GM18951 (cell line): ENCODE measurements at regions not wholly inside any gene's neighbourhood (a gene's known extent, or its start where the extent isn't known, plus 50 kb on each side); places are given as distances from the start of the nearest gene placed in this dataset.

Experiments
- POLR2A ChIP-seq: IDR thresholded peaks from 4 replicates; pipeline ENCODE4 v1.6.1; 2011; ENCODE audit warnings: mild to moderate bottlenecking; ENCODE audit not compliant: insufficient read length, insufficient read depth; ENCODE audit errors: extremely low read depth
- in situ Hi-C: fragments of 300-500 bp; cut with MboI; formaldehyde crosslinking; loops from one replicate; pipeline ENCODE4 v1.12.0; 2022; ENCODE audit warnings: low sequenced_read_pairs, mixed read lengths, inconsistent platforms; ENCODE audit not compliant: unreplicated experiment

- no peak for TF ChIP-seq POLR2A
- in situ Hi-C loops = no loop called here
Observed at GRCh38 chr4:138897811-138898226, 117.8 kb upstream of the NOCT start.

DNA sequence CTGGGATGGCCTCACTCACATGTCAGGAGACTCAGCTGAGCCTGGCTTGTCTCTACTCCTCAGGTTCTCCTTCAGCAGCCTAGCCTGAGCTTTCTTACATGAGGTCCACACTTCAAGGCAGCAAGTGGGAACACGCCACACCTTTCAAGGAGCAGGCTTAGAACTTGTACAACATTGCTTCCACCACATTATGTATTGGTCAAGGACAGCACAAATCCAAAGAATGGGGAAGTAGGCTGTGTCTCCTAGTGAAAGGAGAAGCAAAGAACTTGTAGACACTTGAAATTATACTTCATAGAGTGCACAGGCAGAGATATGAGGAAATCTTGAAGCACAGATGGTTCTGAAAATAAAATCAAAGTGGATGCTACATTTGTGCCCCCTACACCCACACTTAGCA is 120.9 kb upstream of the NOCT start:
- no peak for TF ChIP-seq POLR2A
- in situ Hi-C loops = no loop called here

DNA sequence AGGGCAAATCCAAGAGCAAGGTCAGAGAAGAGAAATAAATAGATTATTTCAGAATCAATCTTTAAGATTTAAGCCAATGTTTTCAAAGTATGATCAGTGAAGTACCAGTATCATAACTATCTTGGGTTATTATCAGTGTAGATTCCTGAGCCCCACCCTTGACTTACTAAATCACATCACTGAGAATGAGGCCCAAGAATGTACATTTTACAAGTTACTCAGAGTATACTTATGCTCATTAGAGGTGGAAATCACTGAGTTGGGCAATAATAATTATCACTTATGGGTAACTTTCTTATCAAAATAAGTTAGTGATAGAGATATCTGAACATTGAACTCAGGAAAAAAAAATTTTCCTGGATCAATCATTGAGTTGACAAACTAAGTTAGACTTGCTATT is 121.6 kb upstream of the NOCT start:
- in situ Hi-C loops = no loop called here

DNA sequence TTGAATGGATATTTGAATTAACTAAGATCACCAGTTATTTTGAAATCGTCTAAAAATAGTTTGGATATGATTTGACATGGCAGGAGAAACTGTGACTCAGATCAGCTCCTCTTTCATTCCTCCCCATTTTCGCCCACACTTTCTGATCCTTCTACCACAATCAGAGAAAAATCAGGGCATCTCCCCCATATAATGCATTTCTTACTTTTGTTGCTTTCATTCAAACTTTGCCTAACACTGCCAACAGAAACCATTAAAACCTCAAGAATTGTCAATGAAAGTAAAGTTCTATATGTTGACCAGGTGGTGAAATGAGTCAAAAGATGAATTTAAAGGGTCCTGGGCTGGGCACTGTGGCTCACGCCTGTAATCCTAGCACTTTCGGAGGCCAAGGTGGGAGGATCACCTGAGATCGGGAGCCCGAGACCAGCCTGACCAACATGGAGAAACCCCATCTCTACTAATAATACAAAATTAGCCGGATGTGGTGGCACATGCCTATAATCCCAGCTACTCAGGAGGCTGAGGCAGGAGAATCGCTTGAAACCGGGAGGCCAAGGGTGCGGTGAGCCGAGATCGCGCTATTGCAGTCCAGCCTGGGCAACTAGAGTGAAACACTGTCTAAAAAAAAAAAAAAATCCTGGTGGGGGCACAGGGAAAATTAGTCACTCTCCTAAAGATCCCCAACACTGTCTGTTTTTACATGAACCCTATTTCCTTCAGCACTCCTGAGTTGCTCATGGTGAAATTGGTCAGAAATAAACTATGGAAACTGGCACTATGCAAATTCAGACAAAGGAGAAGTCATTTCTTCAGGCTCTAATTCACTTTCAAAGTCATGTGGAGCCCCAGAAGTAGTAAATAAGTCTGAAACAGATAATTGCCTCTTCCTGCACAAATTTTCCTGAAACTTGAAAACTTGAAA is 122.8 kb upstream of the NOCT start:
- TF ChIP-seq POLR2A = no peak
- in situ Hi-C loops = no loop called here

More for the DNA sequence above, 121.6 kb upstream of the NOCT start:
- no peak for TF ChIP-seq POLR2A

DNA sequence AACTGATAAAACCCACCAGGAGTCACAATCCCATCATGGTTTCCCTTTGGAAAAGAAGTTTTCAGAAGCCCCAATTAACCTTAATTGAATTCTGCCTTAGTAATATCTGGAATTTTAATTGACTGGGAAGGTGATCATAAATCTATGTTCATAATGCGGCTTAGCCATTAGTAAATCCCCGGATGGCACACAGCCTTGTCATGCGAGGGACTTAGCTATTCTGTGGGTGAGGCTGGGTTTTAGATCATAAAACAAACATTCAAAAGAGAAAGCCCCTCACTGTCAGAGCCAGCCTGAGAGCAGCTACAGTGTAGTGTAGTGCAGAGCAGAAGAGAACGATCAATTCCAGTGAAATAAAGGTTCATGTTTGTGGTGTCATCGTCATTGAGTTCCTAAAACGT is 124.0 kb upstream of the NOCT start:
- in situ Hi-C loops = no loop called here

GRCh38 chr4:138890891-138891570 is 124.5 kb upstream of the NOCT start:
- TF ChIP-seq POLR2A = no peak

More for the DNA sequence above, 124.0 kb upstream of the NOCT start:
- TF ChIP-seq POLR2A = no peak

DNA sequence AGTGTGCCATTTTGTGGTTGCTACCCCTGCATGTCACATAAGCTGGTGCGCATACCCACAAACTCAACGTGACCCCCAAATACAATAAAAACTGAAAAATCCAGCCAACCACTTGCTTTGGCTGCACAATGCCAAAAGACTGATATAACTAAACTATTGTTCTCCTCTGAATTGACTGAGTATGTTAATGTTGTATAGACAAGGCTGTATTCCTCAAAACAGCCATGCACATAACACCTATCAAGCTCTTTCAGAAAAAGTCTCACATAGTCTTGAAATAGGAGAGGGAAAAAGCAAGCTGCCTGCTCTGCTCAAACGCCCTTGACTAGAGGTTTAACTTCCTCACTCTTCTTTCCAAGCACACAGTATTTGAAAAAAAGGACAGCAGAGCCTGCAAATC is 126.4 kb upstream of the NOCT start:
- no peak for TF ChIP-seq POLR2A
- in situ Hi-C loops = no loop called here

More at GRCh38 chr4:138890891-138891570, 124.5 kb upstream of the NOCT start:
- in situ Hi-C loops = no loop called here

DNA sequence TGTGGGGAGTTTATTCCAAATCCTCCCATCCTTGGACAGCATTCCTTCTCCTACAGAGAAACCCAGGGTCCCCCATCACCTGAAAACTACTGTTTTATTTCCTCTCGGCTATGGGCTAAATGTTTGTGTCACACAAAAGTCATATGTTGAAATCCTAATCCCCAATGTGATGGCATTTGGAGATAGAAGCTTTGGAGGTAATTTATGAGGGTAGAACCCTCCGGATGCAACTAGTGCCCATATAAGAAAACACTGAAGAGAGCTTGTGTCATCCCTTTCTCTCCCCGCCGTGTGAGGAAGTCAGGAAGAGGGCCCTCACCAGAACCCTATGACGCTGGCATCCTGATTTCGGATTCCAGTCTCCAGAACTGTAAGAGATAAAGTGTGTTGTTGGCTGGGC is 127.8 kb upstream of the NOCT start:
- in situ Hi-C loops = no loop called here
- no peak for TF ChIP-seq POLR2A

DNA sequence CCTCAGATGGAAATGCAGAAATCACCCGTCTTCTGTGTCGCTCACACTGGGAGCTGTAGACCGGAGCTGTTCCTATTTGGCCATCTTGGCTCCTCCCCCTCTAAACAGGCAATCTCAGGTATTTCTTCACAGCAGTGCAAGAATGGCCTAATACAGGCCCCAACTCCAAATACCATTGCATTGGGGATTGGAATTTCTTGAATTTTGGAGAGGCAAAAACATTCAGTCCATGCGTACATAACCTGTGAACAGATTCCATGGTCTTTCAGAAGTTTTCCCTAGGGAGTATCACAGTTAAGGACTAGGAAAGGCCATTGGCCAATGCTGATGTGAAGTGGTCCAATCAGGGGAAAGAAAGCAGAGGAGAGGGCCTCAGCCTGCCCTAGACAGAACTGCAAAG is 128.2 kb upstream of the NOCT start:
- in situ Hi-C loops = no loop called here
- TF ChIP-seq POLR2A = no peak

DNA sequence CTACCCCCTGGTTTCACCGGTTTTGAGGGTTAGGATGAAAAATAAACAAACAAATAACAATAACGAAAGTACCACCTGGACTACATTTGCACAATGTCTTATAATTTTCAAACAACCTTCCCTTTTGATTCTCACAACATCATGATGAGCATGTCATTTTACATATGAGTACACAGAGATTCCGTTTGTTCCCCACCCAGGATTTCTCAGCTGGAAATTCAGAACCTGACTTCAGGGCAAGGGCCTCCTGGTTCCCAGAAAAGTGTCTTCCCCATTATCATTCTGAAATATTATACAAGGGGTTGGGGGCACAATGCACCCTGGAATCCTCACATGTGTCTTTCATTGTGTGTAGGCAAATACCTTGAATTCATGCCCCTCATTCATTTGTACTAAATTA is 135.8 kb upstream of the NOCT start:
- TF ChIP-seq POLR2A = no peak
- in situ Hi-C loops = no loop called here

- in situ Hi-C loops = no loop called here
- no peak for TF ChIP-seq POLR2A
Observed at GRCh38 chr4:138875891-138876608, 139.5 kb upstream of the NOCT start.

- in situ Hi-C loops = no loop called here
Observed at GRCh38 chr4:138871555-138871875, 144.1 kb upstream of the NOCT start.

More at GRCh38 chr4:138871555-138871875, 144.1 kb upstream of the NOCT start:
- no peak for TF ChIP-seq POLR2A
